HEK293T (cell line): ENCODE measurements at regions not wholly inside any gene's neighbourhood (a gene's known extent, or its start where the extent isn't known, plus 50 kb on each side); places are given as distances from the start of the nearest gene placed in this dataset.

Source experiments
- CTCF ChIA-PET: fragments of 350-600 bp; formaldehyde crosslinking; extraction: SDS; loops from one replicate; lab custom pipeline; 2021; ENCODE audit warnings: antibody characterized with exemption, inconsistent platforms; lab: Yijun Ruan, JAX
- POLR2A ChIA-PET: fragments of 350-600 bp; formaldehyde crosslinking; extraction: SDS; loops from one replicate; lab custom pipeline; 2020; ENCODE audit warnings: antibody characterized with exemption, inconsistent platforms; lab: Yijun Ruan, JAX
- DNase-seq: peaks from one replicate; pipeline ENCODE4 v3.0.0; 2012; ENCODE audit warnings: mixed read lengths; ENCODE audit errors: extremely low spot score
- ARNT ChIP-seq: fragments of 450-650 bp; IDR thresholded peaks from 2 replicates; pipeline ENCODE4 v1.6.1; 2017; ENCODE audit warnings: mild to moderate bottlenecking
- BHLHE40 ChIP-seq: fragments of 450-650 bp; IDR thresholded peaks from 2 replicates; pipeline ENCODE4 v1.6.1; 2016; ENCODE audit warnings: mild to moderate bottlenecking, moderate library complexity, borderline replicate concordance
- CTBP1 ChIP-seq: fragments of 450-650 bp; IDR thresholded peaks from 2 replicates; pipeline ENCODE4 v1.6.1; 2016; ENCODE audit warnings: borderline replicate concordance
- ELF4 ChIP-seq: fragments of 450-650 bp; IDR thresholded peaks from 2 replicates; pipeline ENCODE4 v1.6.1; 2017; ENCODE audit warnings: antibody characterized with exemption
- FOXA1 ChIP-seq: fragments of 450-650 bp; IDR thresholded peaks from 2 replicates; pipeline ENCODE4 v1.6.1; 2016; ENCODE audit warnings: mild to moderate bottlenecking
- FOXK2 ChIP-seq: fragments of 450-650 bp; IDR thresholded peaks from 2 replicates; pipeline ENCODE4 v1.6.1; 2016; ENCODE audit warnings: mild to moderate bottlenecking
- FOXM1 ChIP-seq: fragments of 450-650 bp; IDR thresholded peaks from 2 replicates; pipeline ENCODE4 v1.6.1; 2017; ENCODE audit warnings: mild to moderate bottlenecking, borderline replicate concordance
- HDGF ChIP-seq: fragments of 450-650 bp; IDR thresholded peaks from 2 replicates; pipeline ENCODE4 v1.6.1; 2017; ENCODE audit warnings: antibody characterized with exemption, borderline replicate concordance
- L3MBTL2 ChIP-seq: fragments of 450-650 bp; conservative IDR thresholded peaks from 2 replicates; pipeline ENCODE4 v1.6.1; 2016; ENCODE audit warnings: mild to moderate bottlenecking
- LEF1 ChIP-seq: fragments of 450-650 bp; IDR thresholded peaks from 2 replicates; pipeline ENCODE4 v1.6.1; 2017; ENCODE audit warnings: mild to moderate bottlenecking, borderline replicate concordance
- NFRKB ChIP-seq: fragments of 450-650 bp; IDR thresholded peaks from 2 replicates; pipeline ENCODE4 v1.6.1; 2016; ENCODE audit warnings: mild to moderate bottlenecking, moderate library complexity
- SP1 ChIP-seq: fragments of 450-650 bp; IDR thresholded peaks from 2 replicates; pipeline ENCODE4 v1.6.1; 2017
- SUZ12 ChIP-seq: fragments of 450-650 bp; IDR thresholded peaks from 2 replicates; pipeline ENCODE4 v1.6.1; 2016; ENCODE audit warnings: mild to moderate bottlenecking
- TARDBP ChIP-seq: fragments of 450-650 bp; IDR thresholded peaks from 2 replicates; pipeline ENCODE4 v1.6.1; 2016
- ZNF384 ChIP-seq: fragments of 450-650 bp; IDR thresholded peaks from 2 replicates; pipeline ENCODE4 v1.6.1; 2016
- TF ChIP-seq, protein P1 (sequence below): fragments of 450-650 bp; IDR thresholded peaks from 2 replicates; pipeline ENCODE4 v1.6.1; 2016

GRCh38 chr2:41826921-41827320, 220.9 kb upstream of the PKDCC start:
- POLR2A ChIA-PET: no interaction called here
- TF ChIP-seq SUZ12 (no peak), L3MBTL2 (no peak), ARNT (no peak), LEF1 (no peak), NFRKB (no peak)
- no peak for DNase-seq
- CTCF ChIA-PET: no interaction called here

GRCh38 chr2:41827354-41827971, 220.4 kb upstream of the PKDCC start:
- ChIA-PET CTCF (no interaction called here), POLR2A (no interaction called here)
- no peak for DNase-seq
- TF ChIP-seq ZNF384 (no peak), FOXM1 (no peak), FOXA1 (no peak), ELF4 (no peak), FOXK2 (no peak), SUZ12 (no peak), ARNT (no peak)
- TF ChIP-seq, protein P1, sequence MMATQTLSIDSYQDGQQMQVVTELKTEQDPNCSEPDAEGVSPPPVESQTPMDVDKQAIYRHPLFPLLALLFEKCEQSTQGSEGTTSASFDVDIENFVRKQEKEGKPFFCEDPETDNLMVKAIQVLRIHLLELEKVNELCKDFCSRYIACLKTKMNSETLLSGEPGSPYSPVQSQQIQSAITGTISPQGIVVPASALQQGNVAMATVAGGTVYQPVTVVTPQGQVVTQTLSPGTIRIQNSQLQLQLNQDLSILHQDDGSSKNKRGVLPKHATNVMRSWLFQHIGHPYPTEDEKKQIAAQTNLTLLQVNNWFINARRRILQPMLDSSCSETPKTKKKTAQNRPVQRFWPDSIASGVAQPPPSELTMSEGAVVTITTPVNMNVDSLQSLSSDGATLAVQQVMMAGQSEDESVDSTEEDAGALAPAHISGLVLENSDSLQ: no peak

DNA sequence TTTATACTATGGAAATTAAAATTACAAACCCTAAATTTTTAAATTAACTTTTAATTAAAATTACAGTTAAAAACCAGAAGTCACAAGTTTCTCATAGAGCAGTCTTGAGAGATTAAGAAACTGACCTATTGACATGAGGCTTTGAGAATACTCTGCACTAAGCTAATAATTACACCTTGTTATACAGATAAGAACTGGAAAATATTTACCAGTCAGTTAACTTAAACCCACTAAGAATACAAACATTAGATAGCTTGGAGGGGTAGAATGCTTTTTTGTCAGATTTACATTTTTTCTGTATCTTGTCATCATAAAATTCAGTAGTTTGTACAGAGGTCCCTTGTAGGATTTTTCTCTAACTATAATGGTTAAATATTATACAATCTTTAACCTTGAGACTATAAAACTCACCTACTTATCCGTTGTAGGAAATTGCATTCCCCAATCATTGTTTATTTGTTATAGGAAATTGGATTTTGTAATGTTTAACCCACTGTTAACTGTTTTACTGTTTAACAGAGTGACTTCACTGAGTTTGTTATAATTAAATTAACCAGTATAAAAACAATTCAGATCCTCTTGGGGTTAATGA, 219.7 kb upstream of the PKDCC start:
- no peak for DNase-seq
- POLR2A ChIA-PET: no interaction called here
- CTCF ChIA-PET: no interaction called here
- no peak for TF ChIP-seq L3MBTL2
- TF ChIP-seq ZNF384: no peak
- TF ChIP-seq, protein P1: no peak
- no peak for TF ChIP-seq FOXM1
- TF ChIP-seq LEF1: no peak
- TF ChIP-seq ELF4: no peak
- TF ChIP-seq NFRKB: no peak
- no peak for TF ChIP-seq CTBP1
- no peak for TF ChIP-seq TARDBP
- no peak for TF ChIP-seq FOXK2
- no peak for TF ChIP-seq SP1
- TF ChIP-seq BHLHE40: no peak
- no peak for TF ChIP-seq ARNT
- TF ChIP-seq HDGF: no peak
- no peak for TF ChIP-seq SUZ12
- TF ChIP-seq FOXA1: no peak

GRCh38 chr2:41829052-41829451, 218.8 kb upstream of the PKDCC start:
- CTCF ChIA-PET: no interaction called here
- no peak for TF ChIP-seq ELF4
- DNase-seq: no peak
- POLR2A ChIA-PET: no interaction called here

DNA sequence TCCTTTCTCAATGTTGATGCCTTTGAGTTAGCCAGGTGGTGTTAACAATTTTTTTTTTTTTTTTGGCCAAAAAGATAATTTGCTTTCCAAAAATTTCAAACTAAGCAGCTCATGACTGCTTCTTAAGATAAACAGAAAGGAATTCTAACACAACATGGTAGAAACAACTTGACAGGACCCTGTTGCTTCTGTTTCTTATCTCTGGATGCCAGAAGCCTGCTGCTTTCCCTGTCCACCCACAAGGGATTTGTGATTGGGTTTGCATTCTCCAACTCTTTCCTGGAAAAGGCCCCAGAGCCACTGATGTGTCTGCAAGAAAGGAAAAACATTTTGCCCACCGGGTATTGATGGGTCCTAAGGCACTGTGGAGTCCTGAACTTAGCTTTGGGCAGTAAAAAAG, 217.2 kb upstream of the PKDCC start:
- ChIA-PET CTCF (no interaction called here), POLR2A (no interaction called here)
- TF ChIP-seq LEF1 (no peak), L3MBTL2 (no peak), SUZ12 (no peak), NFRKB (no peak), ZNF384 (no peak)
- DNase-seq: no peak

DNA sequence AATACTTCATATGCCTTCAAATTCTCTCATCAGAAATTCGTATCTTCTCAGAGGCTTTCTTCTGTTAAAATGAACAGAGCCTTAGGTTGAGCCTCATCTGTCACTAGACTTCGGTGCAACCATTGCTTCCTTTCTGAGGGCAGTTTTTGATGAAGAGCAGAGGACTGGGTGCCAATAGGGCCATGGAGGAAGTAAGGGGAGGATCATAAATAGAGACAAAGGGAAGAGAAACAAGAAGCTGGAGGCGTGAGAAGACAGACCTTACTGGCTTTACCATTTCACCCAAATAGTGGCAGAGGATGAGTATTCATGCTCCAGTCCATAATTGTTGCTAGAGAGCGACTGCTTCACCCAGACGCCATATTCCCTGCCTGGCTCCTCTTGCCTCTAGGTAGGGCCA, 215.6 kb upstream of the PKDCC start:
- DNase-seq: no peak
- ChIA-PET CTCF (no interaction called here), POLR2A (no interaction called here)
- no peak for TF ChIP-seq FOXM1
- TF ChIP-seq SP1: no peak
- no peak for TF ChIP-seq CTBP1
- no peak for TF ChIP-seq BHLHE40

DNA sequence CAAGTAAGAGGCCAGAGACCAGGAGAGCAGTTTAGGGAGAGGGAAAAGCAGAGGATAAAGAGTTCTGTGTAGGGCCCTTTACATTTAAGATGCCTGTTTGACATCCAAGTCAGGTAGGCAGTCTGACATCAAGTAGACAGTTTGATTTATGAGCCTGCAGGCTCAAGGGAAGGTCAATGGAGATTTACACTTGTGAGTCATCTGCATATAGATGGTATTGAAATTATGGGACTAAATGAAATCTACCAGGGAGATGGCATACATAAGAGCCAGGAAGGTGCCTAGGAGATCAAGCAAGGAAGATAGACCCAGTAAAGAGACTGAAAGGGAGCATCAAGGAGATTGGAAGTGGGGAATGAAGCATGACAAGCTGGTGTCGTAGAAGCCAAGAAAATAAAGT, 212.4 kb upstream of the PKDCC start:
- no peak for DNase-seq
- CTCF ChIA-PET: no interaction called here
- POLR2A ChIA-PET: no interaction called here
- TF ChIP-seq ARNT (no peak), CTBP1 (no peak), HDGF (no peak), SUZ12 (no peak), L3MBTL2 (no peak), TARDBP (no peak), FOXM1 (no peak)
- TF ChIP-seq, protein P1: peak; percentile 44; the same call in 1 of the 2 replicates
